ENCODE measurements at regions not wholly inside any gene's neighbourhood (a gene's known extent, or its start where the extent isn't known, plus 50 kb on each side); places are given as distances from the start of the nearest gene placed in this dataset.
A peak's percentile ranks its signal among the peaks of the same experiment; 100 is the strongest.
"Not testable (repeated sequence)": the region's sequence is repeated elsewhere in the genome, so short reads cannot be mapped to it uniquely, and the experiment has no call there.

- H3K27ac ChIP-seq: no peak overlapping the region
- H3K4me1 ChIP-seq: no peaks in the 10 kb centered on the region
- ATAC-seq: no peak
- intact Hi-C loops (cut with DNase I): no loop called here
- TF ChIP-seq CTCF (IDR thresholded peaks at IDR 0.05): no peak
- no peaks in the 10 kb centered on the region for H3K27me3 ChIP-seq
- no peak for FAIRE-seq
- H3K4me3 ChIP-seq: no peak overlapping the region
- H3K9me3 ChIP-seq: no peaks in the 10 kb centered on the region
- DNase-seq: peak in 4 of 6 donors; percentile 10 to 67 (median 26)
- 71 to 87% methylated on average over 12 to 14 of the region's 14 CpGs for WGBS, 2 donors
- H3K36me3 ChIP-seq: no peaks in the 10 kb centered on the region
Observed at GRCh38 chr14:105879867-105880561, 353.6 kb downstream of the TMEM121 start.

GRCh38 chr14:105880616-105881015 lies 354.2 kb downstream of the TMEM121 start:
- no peaks in the 10 kb centered on the region for H3K27me3 ChIP-seq
- ATAC-seq (no peak), FAIRE-seq (no peak), DNase-seq (peak in 3 of 6 donors; percentile 7 to 20 (median 9))
- intact Hi-C loops (cut with DNase I): no loop called here
- H3K4me1 ChIP-seq: no peaks in the 10 kb centered on the region
- no peak overlapping the region for H3K27ac ChIP-seq
- TF ChIP-seq CTCF (IDR thresholded peaks at IDR 0.05): no peak
- 55 to 76% methylated on average over 11 of the region's 11 CpGs for WGBS, 2 donors
- no peaks in the 10 kb centered on the region for H3K36me3 ChIP-seq
- H3K9me3 ChIP-seq: no peaks in the 10 kb centered on the region
- no peak overlapping the region for H3K4me3 ChIP-seq

- Histone ChIP-seq H3K36me3 (no peaks in the 10 kb centered on the region), H3K4me1 (no peaks in the 10 kb centered on the region), H3K27ac (no peak overlapping the region), H3K27me3 (no peaks in the 10 kb centered on the region), H3K4me3 (no peak overlapping the region), H3K9me3 (no peaks in the 10 kb centered on the region)
- 49 to 66% methylated on average over 18 of the region's 18 CpGs for WGBS, 2 donors
- ATAC-seq: no peak
- intact Hi-C loops (cut with DNase I): no loop called here
- TF ChIP-seq CTCF (IDR thresholded peaks at IDR 0.05): no peak
- DNase-seq: peak in 3 of 6 donors; percentile 8 to 63 (median 50)
- no peak for FAIRE-seq
Observed at GRCh38 chr14:105881021-105881930, 354.9 kb downstream of the TMEM121 start.

- H3K9me3 ChIP-seq; H3K27me3 ChIP-seq; H3K4me1 ChIP-seq; ATAC-seq; intact Hi-C loops (cut with DNase I); H3K27ac ChIP-seq; H3K36me3 ChIP-seq; H3K4me3 ChIP-seq; FAIRE-seq: not testable (repeated sequence)
- 49 to 51% methylated on average over 9 to 10 of the region's 10 CpGs for WGBS, 2 donors
- DNase-seq: peak in 2 of 6 donors; percentile 26 to 38
Observed at GRCh38 chr14:105882011-105882410, 355.6 kb downstream of the TMEM121 start.

- intact Hi-C loops (cut with DNase I): no loop called here
- no peak for TF ChIP-seq CTCF (IDR thresholded peaks at IDR 0.05)
- 48 to 60% methylated on average over 5 of the region's 5 CpGs for WGBS, 2 donors
- Histone ChIP-seq H3K36me3 (no peaks in the 10 kb centered on the region), H3K27ac (no peak overlapping the region), H3K4me3 (no peak overlapping the region), H3K27me3 (no peaks in the 10 kb centered on the region), H3K9me3 (no peaks in the 10 kb centered on the region), H3K4me1 (no peaks in the 10 kb centered on the region)
- FAIRE-seq (no peak), DNase-seq (peak in 3 of 6 donors; percentile 8 to 44 (median 39)), ATAC-seq (no peak)
Observed at GRCh38 chr14:105882626-105883025, 356.2 kb downstream of the TMEM121 start.
